GM12892 (cell line): ENCODE measurements at regions not wholly inside any gene's neighbourhood (a gene's known extent, or its start where the extent isn't known, plus 50 kb on each side); places are given as distances from the start of the nearest gene placed in this dataset.

Experiments
- DNase-seq: peaks from one replicate; pipeline ENCODE4 v3.0.0; 2011; ENCODE audit not compliant: insufficient read length
- FAIRE-seq: peaks from 2 replicates; lab custom pipeline; 2011; peaks lifted over from hg19 to GRCh38; lab: Jason Lieb, UNC
- POLR2A ChIP-seq: IDR thresholded peaks from 2 replicates; pipeline ENCODE4 v1.6.1; 2011; ENCODE audit warnings: low read depth, low read length, control low read depth
- POLR2AphosphoS5 ChIP-seq: IDR thresholded peaks from 2 replicates; pipeline ENCODE4 v1.6.1; 2011; ENCODE audit warnings: low read depth, low read length, control low read depth
- TAF1 ChIP-seq: IDR thresholded peaks from 2 replicates; pipeline ENCODE4 v1.6.1; 2011; ENCODE audit warnings: low read depth, mild to moderate bottlenecking, control low read depth, low read length, borderline replicate concordance

GRCh38 chr10:120641695-120642094, 184.7 kb downstream of the PLPP4 start:
- TF ChIP-seq POLR2A (no peak), TAF1 (no peak), POLR2AphosphoS5 (no peak)
- no peak for FAIRE-seq
- DNase-seq, result no peak

DNA sequence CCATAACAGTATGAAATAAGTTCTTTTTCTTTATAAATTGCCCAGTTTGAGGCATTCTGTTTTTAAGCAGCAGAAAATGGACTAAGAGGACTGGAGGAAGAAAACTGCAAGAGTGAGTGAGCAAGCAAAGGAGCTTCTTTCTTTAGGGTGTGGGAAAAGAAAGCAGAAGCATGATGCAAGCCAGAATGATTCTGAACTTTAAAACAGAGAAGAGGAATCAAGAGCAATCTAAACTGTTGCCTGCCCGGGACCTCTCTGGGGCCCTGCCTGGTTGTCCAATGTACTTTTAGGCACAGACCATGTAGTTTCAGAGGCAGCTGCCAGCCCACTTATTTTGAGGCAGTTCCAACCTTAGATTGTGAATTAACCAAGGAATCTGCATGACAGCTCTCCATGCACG, 186.3 kb downstream of the PLPP4 start:
- DNase-seq, result no peak
- TF ChIP-seq POLR2A (no peak), POLR2AphosphoS5 (no peak), TAF1 (no peak)
- FAIRE-seq, result no peak

- FAIRE-seq, result no peak
- TF ChIP-seq POLR2A (no peak), TAF1 (no peak), POLR2AphosphoS5 (no peak)
- DNase-seq, result no peak
Observed at GRCh38 chr10:120644556-120645410, 187.8 kb downstream of the PLPP4 start.

DNA sequence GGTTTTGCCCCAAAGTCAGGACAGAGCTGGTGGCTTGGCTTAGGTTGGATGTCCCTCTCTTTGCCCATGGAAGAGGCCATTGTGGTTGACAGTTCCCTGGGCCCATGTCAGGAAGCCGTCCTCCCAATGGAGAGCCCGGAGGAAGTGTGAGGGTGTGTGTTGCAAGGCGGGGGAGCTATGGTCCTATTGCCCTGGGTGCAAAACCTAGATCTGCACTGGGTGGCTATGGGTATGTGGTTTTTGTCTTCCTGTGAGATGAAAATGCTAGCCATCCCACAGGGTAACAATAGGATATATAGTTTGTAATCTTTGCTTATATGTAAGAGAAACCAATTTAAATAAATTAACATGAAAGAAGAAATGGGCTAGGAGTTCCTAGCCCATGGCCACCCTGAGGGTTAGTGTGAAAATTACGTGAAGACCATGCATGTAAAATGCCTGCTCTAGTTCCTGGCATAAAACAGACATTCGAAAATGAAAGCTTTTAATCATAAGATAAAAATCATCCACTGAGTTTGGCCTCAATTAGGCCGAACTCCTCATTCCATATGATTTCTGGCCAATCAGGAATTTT, 189.2 kb downstream of the PLPP4 start:
- DNase-seq (no peak), FAIRE-seq (no peak)
- TF ChIP-seq POLR2A (no peak), TAF1 (no peak), POLR2AphosphoS5 (no peak)

GRCh38 chr10:120646738-120647456, 189.9 kb downstream of the PLPP4 start:
- TF ChIP-seq TAF1 (no peak), POLR2AphosphoS5 (no peak), POLR2A (no peak)
- FAIRE-seq, result no peak

DNA sequence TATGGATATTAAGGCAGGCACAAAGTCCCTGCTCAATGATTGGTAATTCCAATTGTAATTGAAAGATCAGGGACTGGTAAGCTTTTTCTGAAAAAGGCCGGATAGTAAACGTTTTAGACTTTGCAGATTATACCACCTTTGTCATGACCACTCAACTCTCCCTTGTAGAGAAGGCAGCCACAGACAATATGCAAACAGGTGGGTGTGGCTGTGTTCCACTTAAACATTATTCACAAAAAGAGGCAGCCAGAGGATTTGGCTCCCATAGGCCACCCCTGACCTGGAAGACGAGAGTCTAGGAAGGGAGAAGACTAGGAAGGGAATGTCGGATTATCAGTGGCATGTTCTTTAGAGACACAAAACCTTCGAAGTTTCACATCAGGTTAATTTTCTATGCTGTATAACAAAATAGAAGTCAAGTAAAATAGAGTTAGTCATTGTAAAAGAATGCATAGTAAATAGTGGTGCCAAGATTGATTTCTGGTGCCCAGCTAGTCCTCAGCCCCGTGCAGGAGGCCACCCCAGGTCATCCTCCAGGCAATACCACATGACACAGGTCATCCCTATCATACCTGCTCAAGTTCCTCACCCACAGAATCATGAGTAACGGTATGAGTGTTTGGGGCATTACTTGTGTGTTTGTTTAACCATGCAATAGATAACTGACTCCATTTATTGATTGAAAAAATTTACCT, 193.8 kb downstream of the PLPP4 start:
- DNase-seq (no peak), FAIRE-seq (no peak)
- no peak for TF ChIP-seq TAF1
- TF ChIP-seq POLR2AphosphoS5, result no peak
- TF ChIP-seq POLR2A, result no peak

More at GRCh38 chr10:120646738-120647456, 189.9 kb downstream of the PLPP4 start:
- no peak for DNase-seq

GRCh38 chr10:120656107-120656506, 195.1 kb upstream of the WDR11 start:
- DNase-seq (no peak), FAIRE-seq (no peak)
- TF ChIP-seq TAF1 (no peak), POLR2AphosphoS5 (no peak), POLR2A (no peak)

DNA sequence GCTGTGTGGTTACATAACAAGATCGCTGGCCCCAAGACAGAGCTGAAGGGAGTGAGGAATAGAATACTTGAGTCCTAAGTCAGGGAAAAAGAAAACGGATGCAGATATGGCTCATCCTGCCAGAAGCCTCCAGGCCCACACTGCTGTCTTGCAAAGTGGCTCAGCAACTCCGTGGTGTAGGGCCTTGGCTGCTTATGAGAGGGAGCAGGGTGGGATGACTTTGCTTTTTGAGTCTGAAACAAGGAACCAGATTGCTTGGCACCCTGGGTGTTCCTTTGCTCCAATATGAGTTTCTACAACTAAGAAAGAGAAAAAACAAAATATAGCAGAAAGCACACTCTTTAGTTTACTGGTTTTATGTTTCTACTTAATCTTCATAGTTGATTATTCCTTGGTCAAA, 193.8 kb upstream of the WDR11 start:
- no peak for FAIRE-seq
- TF ChIP-seq POLR2AphosphoS5 (no peak), POLR2A (no peak), TAF1 (no peak)
- DNase-seq, result no peak

GRCh38 chr10:120658943-120659885, 191.9 kb upstream of the WDR11 start:
- no peak for DNase-seq
- TF ChIP-seq POLR2A, result no peak
- TF ChIP-seq TAF1, result no peak
- TF ChIP-seq POLR2AphosphoS5, result no peak
- FAIRE-seq, result no peak

DNA sequence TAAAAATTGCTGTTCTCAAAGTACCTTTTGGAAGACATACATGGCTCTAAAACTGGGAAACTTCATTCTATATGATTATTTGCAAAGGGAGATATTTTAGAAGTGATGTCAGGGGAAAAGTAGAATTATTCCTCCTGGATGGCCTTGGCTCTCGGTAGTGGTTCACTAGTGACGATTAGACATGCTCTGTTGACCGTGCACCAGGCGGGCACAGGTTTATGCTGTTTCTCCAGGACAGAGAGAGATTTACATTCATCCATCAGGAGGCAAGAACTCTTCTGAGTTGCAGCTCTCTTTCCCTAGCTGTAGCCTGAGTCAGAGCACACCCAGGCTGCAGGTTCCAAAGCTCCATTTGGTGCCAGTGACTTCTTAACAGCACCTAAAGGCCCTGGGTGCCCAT, 184.9 kb upstream of the WDR11 start:
- DNase-seq (no peak), FAIRE-seq (no peak)
- TF ChIP-seq POLR2AphosphoS5 (no peak), TAF1 (no peak), POLR2A (no peak)
